ENCODE measurements at regions not wholly inside any gene's neighbourhood (a gene's known extent, or its start where the extent isn't known, plus 50 kb on each side); places are given as distances from the start of the nearest gene placed in this dataset.
"Not testable (repeated sequence)": the region's sequence is repeated elsewhere in the genome, so short reads cannot be mapped to it uniquely, and the experiment has no call there.

DNA sequence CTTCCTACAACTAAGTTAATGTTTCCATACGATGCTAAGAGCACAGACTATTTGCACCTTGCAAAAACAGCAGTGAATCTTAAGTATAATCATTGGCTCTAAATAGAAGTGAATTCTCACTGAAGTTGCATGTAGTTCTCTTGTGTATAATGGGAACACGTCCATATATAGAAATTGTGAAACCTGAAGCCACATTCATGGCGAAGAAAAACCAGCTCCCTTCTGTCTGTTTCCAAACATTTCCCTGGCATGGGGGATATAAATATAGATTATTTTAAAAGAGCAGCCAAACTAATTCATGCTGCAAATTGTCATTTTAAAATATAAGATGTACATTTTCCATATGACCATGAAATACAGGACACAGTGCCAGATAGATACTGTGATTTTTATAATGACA, 71.1 kb downstream of the TRAM1L1 start:
- TF ChIP-seq CTCF (IDR thresholded peaks at IDR 0.05) (no peak), POLR2A (IDR thresholded peaks at IDR 0.05) (no peak)
- no peak overlapping the region for H3K4me3 ChIP-seq (ENCODE audit: low read depth, poor library complexity, severe bottlenecking)
- DNase-seq (ENCODE audit: low spot score in 2 of 2) = no peak
- intact Hi-C loops (cut with DNase I; ENCODE audit: low total_unique reads) = no loop called here
- WGBS, 2 donors = 65% methylated on average over 3 of the region's 3 CpGs

DNA sequence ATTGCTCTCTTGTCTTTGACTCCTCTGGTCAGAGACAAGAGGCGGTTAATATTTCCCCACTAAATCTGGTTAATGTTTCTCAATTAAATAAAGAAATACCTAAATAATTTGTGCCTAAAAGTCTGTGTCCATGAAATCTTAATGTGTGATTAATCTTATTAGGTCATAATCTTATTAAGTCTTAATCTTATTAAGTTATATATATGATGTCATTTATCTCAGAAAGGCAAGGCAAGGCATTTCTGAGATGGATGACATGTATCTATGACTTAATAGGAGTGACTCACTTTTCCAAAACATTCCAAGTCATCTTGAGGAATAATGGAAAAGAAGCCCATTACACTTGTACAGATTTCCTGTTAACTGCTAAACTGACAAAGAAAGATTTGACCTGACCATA, 74.7 kb downstream of the TRAM1L1 start:
- TF ChIP-seq CTCF (IDR thresholded peaks at IDR 0.05) = no peak
- TF ChIP-seq POLR2A (IDR thresholded peaks at IDR 0.05) = no peak
- intact Hi-C loops (cut with DNase I; ENCODE audit: low total_unique reads) = no loop called here
- no peak overlapping the region for H3K4me3 ChIP-seq (ENCODE audit: low read depth, poor library complexity, severe bottlenecking)
- 95 to 100% methylated on average over 1 of the region's 1 CpG for WGBS, 2 donors
- DNase-seq (ENCODE audit: low spot score in 2 of 2) = no peak

DNA sequence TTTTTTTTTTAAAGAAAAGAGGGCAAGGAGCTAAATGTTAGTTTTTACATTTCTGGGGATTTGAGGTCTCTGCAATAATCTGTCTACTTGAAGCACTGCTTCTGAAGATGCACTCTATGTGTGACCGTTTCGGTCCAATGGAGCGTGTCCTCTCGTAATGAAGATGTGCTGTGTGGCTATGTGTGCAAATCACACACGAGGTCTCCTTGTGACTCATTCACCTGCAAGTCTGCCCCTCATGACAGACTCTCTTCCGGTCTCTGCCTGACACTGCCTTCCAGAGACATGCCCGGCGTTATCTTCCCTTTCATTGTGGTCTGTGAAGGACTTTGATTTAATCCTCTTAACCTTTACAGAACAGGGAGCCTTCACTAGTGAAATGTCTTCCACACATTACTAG, 84.3 kb downstream of the TRAM1L1 start:
- no peak for DNase-seq (ENCODE audit: low spot score in 2 of 2)
- WGBS, 2 donors = 81 to 82% methylated on average over 8 of the region's 8 CpGs
- TF ChIP-seq POLR2A (IDR thresholded peaks at IDR 0.05) = no peak
- TF ChIP-seq CTCF (IDR thresholded peaks at IDR 0.05) = no peak
- H3K4me3 ChIP-seq (ENCODE audit: low read depth, poor library complexity, severe bottlenecking) = no peak overlapping the region
- intact Hi-C loops (cut with DNase I; ENCODE audit: low total_unique reads) = no loop called here

DNA sequence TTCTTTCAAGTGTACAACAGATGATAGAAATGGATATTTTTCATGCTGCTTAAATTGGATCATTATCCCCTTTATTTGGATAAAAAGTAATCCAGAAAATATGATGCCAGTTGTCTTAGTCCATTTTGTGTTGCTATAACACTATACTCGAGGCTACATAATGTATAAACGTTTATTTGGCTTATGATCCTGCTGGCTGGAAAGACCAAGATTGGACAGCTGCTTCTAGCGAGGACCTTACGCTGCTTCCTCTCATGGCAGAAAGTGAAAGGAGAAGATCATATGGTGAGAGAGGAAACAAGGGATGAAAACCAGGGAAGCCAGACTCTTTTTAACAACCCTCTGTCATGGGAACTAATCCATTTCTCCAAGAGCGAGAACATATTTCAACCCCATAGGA, 102.7 kb downstream of the TRAM1L1 start:
- WGBS, 2 donors = 73% methylated on average over 5 of the region's 5 CpGs
- TF ChIP-seq CTCF (IDR thresholded peaks at IDR 0.05) = no peak
- intact Hi-C loops (cut with DNase I; ENCODE audit: low total_unique reads) = no loop called here
- H3K4me3 ChIP-seq (ENCODE audit: low read depth, poor library complexity, severe bottlenecking) = no peak overlapping the region
- no peak for DNase-seq (ENCODE audit: low spot score in 2 of 2)

- 85 to 88% methylated on average over 12 of the region's 12 CpGs for WGBS, 2 donors
- DNase-seq (ENCODE audit: low spot score in 2 of 2); H3K4me3 ChIP-seq (ENCODE audit: low read depth, poor library complexity, severe bottlenecking); intact Hi-C loops (cut with DNase I; ENCODE audit: low total_unique reads): not testable (repeated sequence)
Observed at GRCh38 chr4:116980436-116980835, 104.9 kb downstream of the TRAM1L1 start.

GRCh38 chr4:116959045-116959444, 126.3 kb downstream of the TRAM1L1 start:
- intact Hi-C loops (cut with DNase I; ENCODE audit: low total_unique reads) = no loop called here
- no peak for DNase-seq (ENCODE audit: low spot score in 2 of 2)
- TF ChIP-seq CTCF (IDR thresholded peaks at IDR 0.05) = no peak
- TF ChIP-seq POLR2A (IDR thresholded peaks at IDR 0.05) = no peak
- H3K4me3 ChIP-seq (ENCODE audit: low read depth, poor library complexity, severe bottlenecking) = no peak overlapping the region

All from lower leg skin (tissue), 4 donors.